H9 (cell line): ENCODE measurements at regions not wholly inside any gene's neighbourhood (a gene's known extent, or its start where the extent isn't known, plus 50 kb on each side); places are given as distances from the start of the nearest gene placed in this dataset.

Source experiments
- DNase-seq: peaks from one replicate; pipeline ENCODE4 v3.0.0-alpha.2; 2017
- H2AFZ ChIP-seq: one replicate; pipeline ENCODE4 v1.6.1; 2013; ENCODE audit warnings: mild to moderate bottlenecking, low read length, control low read depth, moderate library complexity
- H2AK5ac ChIP-seq: 2 replicates; pipeline ENCODE4 v1.6.1; 2013; ENCODE audit warnings: low read length, control low read depth, mixed read lengths; ENCODE audit not compliant: insufficient read length
- H2BK120ac ChIP-seq: one replicate; pipeline ENCODE4 v1.6.1; 2013; ENCODE audit warnings: low read depth, mild to moderate bottlenecking, low read length, control low read depth, inconsistent platforms; ENCODE audit not compliant: poor library complexity, severe bottlenecking
- H2BK12ac ChIP-seq: 2 replicates; pipeline ENCODE4 v1.6.1; 2013; ENCODE audit warnings: low read length, control low read depth, mixed read lengths, low read depth; ENCODE audit not compliant: insufficient read length
- H2BK15ac ChIP-seq: 2 replicates; pipeline ENCODE4 v1.6.1; 2013; ENCODE audit warnings: low read depth, low read length, control low read depth
- H2BK20ac ChIP-seq: one replicate; pipeline ENCODE4 v1.6.1; 2013; ENCODE audit warnings: low read depth, mild to moderate bottlenecking, low read length, control low read depth, inconsistent platforms; ENCODE audit not compliant: poor library complexity, severe bottlenecking
- H2BK5ac ChIP-seq: 2 replicates; pipeline ENCODE4 v1.6.1; 2013; ENCODE audit warnings: low read length, control low read depth, mixed read lengths; ENCODE audit not compliant: insufficient read length
- H3K14ac ChIP-seq: 2 replicates; pipeline ENCODE4 v1.6.1; 2013; ENCODE audit warnings: low read length, control low read depth; ENCODE audit not compliant: insufficient read depth
- H3K18ac ChIP-seq: 2 replicates; pipeline ENCODE4 v1.6.1; 2013; ENCODE audit warnings: low read depth, mild to moderate bottlenecking, mixed read lengths, low read length, control low read depth; ENCODE audit not compliant: insufficient read length
- H3K23ac ChIP-seq: 2 replicates; pipeline ENCODE4 v1.6.1; 2013; ENCODE audit warnings: low read length, control low read depth, mixed read lengths, low read depth; ENCODE audit not compliant: insufficient read length
- H3K23me2 ChIP-seq: 2 replicates; pipeline ENCODE4 v1.6.1; 2013; ENCODE audit warnings: low read depth, mild to moderate bottlenecking, mixed read lengths, low read length, control low read depth; ENCODE audit not compliant: insufficient read length, poor library complexity, severe bottlenecking
- H3K27ac ChIP-seq: 2 replicates; pipeline ENCODE4 v1.5.1; 2013; ENCODE audit warnings: low read length, control low read depth, mixed read lengths, low read depth; ENCODE audit not compliant: insufficient read length
- H3K27me3 ChIP-seq: 2 replicates; pipeline ENCODE4 v1.6.1; 2013; ENCODE audit warnings: low read length, control low read depth, inconsistent platforms; ENCODE audit not compliant: insufficient read depth
- H3K4ac ChIP-seq: 2 replicates; pipeline ENCODE4 v1.6.1; 2013; ENCODE audit warnings: low read depth, mild to moderate bottlenecking, control low read depth, inconsistent platforms, low read length, moderate library complexity
- H3K4me1 ChIP-seq: 2 replicates; pipeline ENCODE4 v1.6.1; 2013; ENCODE audit warnings: low read length, control low read depth, inconsistent platforms; ENCODE audit not compliant: insufficient read depth
- H3K4me2 ChIP-seq: 2 replicates; pipeline ENCODE4 v1.6.1; 2013; ENCODE audit warnings: low read length, control low read depth, mixed read lengths; ENCODE audit not compliant: insufficient read length, insufficient read depth
- H3K56ac ChIP-seq: 2 replicates; pipeline ENCODE4 v1.6.1; 2013; ENCODE audit warnings: low read depth, mild to moderate bottlenecking, mixed read lengths, low read length, control low read depth; ENCODE audit not compliant: insufficient read length
- H3K79me1 ChIP-seq: 2 replicates; pipeline ENCODE4 v1.6.1; 2013; ENCODE audit warnings: low read depth, mild to moderate bottlenecking, moderate library complexity, low read length, control low read depth, inconsistent platforms; ENCODE audit not compliant: insufficient read depth, poor library complexity, severe bottlenecking
- H3K79me2 ChIP-seq: 2 replicates; pipeline ENCODE4 v1.6.1; 2013; ENCODE audit warnings: low read length, control low read depth, inconsistent platforms; ENCODE audit not compliant: insufficient read depth
- H3K9ac ChIP-seq: 2 replicates; pipeline ENCODE4 v1.6.1; 2013; ENCODE audit warnings: low read length, control low read depth, mixed read lengths; ENCODE audit not compliant: insufficient read length; ENCODE audit errors: extremely low read depth
- H3K9me3 ChIP-seq: one replicate; pipeline ENCODE4 v1.6.1; 2013; ENCODE audit warnings: low read depth, low read length, inconsistent platforms; ENCODE audit not compliant: control insufficient read depth
- H3T11ph ChIP-seq: one replicate; pipeline ENCODE4 v1.6.1; 2013; ENCODE audit warnings: mild to moderate bottlenecking, low read length, control low read depth, inconsistent platforms
- H4K20me1 ChIP-seq: one replicate; pipeline ENCODE4 v1.6.1; 2013; ENCODE audit not compliant: control insufficient read depth, insufficient read length, insufficient read depth
- H4K5ac ChIP-seq: 2 replicates; pipeline ENCODE4 v1.6.1; 2013; ENCODE audit warnings: low read depth, mild to moderate bottlenecking, mixed read lengths, low read length, control low read depth; ENCODE audit not compliant: insufficient read length
- H4K8ac ChIP-seq: replicated peaks from 2 replicates; pipeline ENCODE4 v1.6.1; 2013; ENCODE audit warnings: low read length, control low read depth, mixed read lengths, low read depth; ENCODE audit not compliant: insufficient read length
- H4K91ac ChIP-seq: 2 replicates; pipeline ENCODE4 v1.6.1; 2013; ENCODE audit warnings: low read depth, mild to moderate bottlenecking, moderate library complexity, mixed read lengths, low read length, control low read depth; ENCODE audit not compliant: insufficient read length
- H3K27ac Mint-ChIP-seq, 3 experiments: 2 replicates in 2 of 3; 3 replicates in 1 of 3; pipeline ENCODE4 v1.8.0; 2020 to 2021; ENCODE audit warnings: mixed read lengths in 3 of 3, mild to moderate bottlenecking in 1 of 3, moderate library complexity in 1 of 3
- H3K27me3 Mint-ChIP-seq: 2 replicates; pipeline ENCODE4 v1.8.0; 2021; ENCODE audit warnings: low read depth, mild to moderate bottlenecking, moderate library complexity, mixed read lengths
- H3K36me3 Mint-ChIP-seq, 3 experiments: 2 replicates in 2 of 3; 3 replicates in 1 of 3; pipeline ENCODE4 v1.8.0; 2020 to 2021; ENCODE audit warnings: low read depth in 3 of 3, mixed read lengths in 3 of 3; ENCODE audit not compliant: insufficient read depth in 1 of 3
- H3K4me1 Mint-ChIP-seq, 2 experiments: 2 replicates each; pipeline ENCODE4 v1.8.0; 2020; ENCODE audit warnings: mixed read lengths in 2 of 2
- H3K4me3 Mint-ChIP-seq, 2 experiments: 2 replicates in 1 of 2; 3 replicates in 1 of 2; pipeline ENCODE4 v1.8.0; 2020 to 2021; ENCODE audit warnings: mild to moderate bottlenecking in 2 of 2, mixed read lengths in 2 of 2, moderate library complexity in 1 of 2
- H3K9me3 Mint-ChIP-seq, 2 experiments: 2 replicates in 1 of 2; 3 replicates in 1 of 2; pipeline ENCODE4 v1.8.0; 2020; ENCODE audit warnings: mild to moderate bottlenecking in 2 of 2, mixed read lengths in 2 of 2, moderate library complexity in 1 of 2
- CTCF ChIP-seq: fragments of 200-600 bp; sonication (generic); conservative IDR thresholded peaks from 3 replicates; pipeline ENCODE4 v1.8.0; 2021; ENCODE audit warnings: antibody characterized with exemption, mild to moderate bottlenecking
- WGBS: extraction: QIAGEN DNeasy Blood & Tissue Kit; methylation state at CpG from one replicate; pipeline ENCODE4 v1.1.7; 2013; ENCODE audit warnings: missing lambda C conversion rate, low lambda C conversion rate, mixed read lengths; ENCODE audit not compliant: insufficient read length; ENCODE audit errors: extremely low coverage; 5-methylcytosine and 5-hydroxymethylcytosine counted together

GRCh38 chr14:99035268-99035667, 236.7 kb downstream of the BCL11B start:
- Mint-ChIP-seq H3K27ac (peak overlapping the region in 1 of 3 experiments; percentile 27; a peak in 1 of 7 replicates), H3K4me1 (peaks cover 18 to 23% of the 10 kb centered on the region in 2 experiments), H3K27me3 (peaks cover 5% of the 10 kb centered on the region), H3K4me3 (no peak overlapping the region), H3K36me3 (peaks cover 0 to 6% (median 0%) of the 10 kb centered on the region in 3 experiments; a peak in 2 of 7 replicates), H3K9me3 (peaks cover 6 to 8% of the 10 kb centered on the region in 2 experiments; a peak in 4 of 5 replicates)
- no peak overlapping the region for H4K5ac ChIP-seq
- TF ChIP-seq CTCF, result no peak
- no peak overlapping the region for H3K18ac ChIP-seq
- no peak overlapping the region for H2BK12ac ChIP-seq
- no peaks in the 10 kb centered on the region for H3K9me3 ChIP-seq
- no peak for DNase-seq
- no peak overlapping the region for H3K14ac ChIP-seq
- no peaks in the 10 kb centered on the region for H3K79me2 ChIP-seq
- H4K91ac ChIP-seq, result no peak overlapping the region
- H3K27ac ChIP-seq, result no peak overlapping the region
- H4K20me1 ChIP-seq, result no peaks in the 10 kb centered on the region
- WGBS, result no CpG with 5 or more reads among the region's 4 CpGs
- no peaks in the 10 kb centered on the region for H3K27me3 ChIP-seq
- H3K4me1 ChIP-seq, result no peaks in the 10 kb centered on the region
- no peak overlapping the region for H2BK120ac ChIP-seq
- no peak overlapping the region for H2BK20ac ChIP-seq
- no peaks in the 10 kb centered on the region for H3K79me1 ChIP-seq
- no peaks in the 10 kb centered on the region for H3K23me2 ChIP-seq
- H2BK5ac ChIP-seq, result no peak overlapping the region
- H4K8ac ChIP-seq, result no peak overlapping the region
- no peak overlapping the region for H3K23ac ChIP-seq
- no peak overlapping the region for H3T11ph ChIP-seq
- no peak overlapping the region for H2BK15ac ChIP-seq
- no peak overlapping the region for H2AFZ ChIP-seq
- H2AK5ac ChIP-seq, result no peak overlapping the region
- no peak overlapping the region for H3K9ac ChIP-seq
- H3K4ac ChIP-seq, result no peak overlapping the region
- no peak overlapping the region for H3K4me2 ChIP-seq
- H3K56ac ChIP-seq, result no peak overlapping the region
